Neural progenitor cell (in vitro differentiated cells): ENCODE measurements at regions not wholly inside any gene's neighbourhood (a gene's known extent, or its start where the extent isn't known, plus 50 kb on each side); places are given as distances from the start of the nearest gene placed in this dataset.
A peak's percentile ranks its signal among the peaks of the same experiment; 100 is the strongest.

Source experiments
- DNase-seq: peaks from one replicate; pipeline ENCODE4 v3.0.0-alpha.2; 2016; ENCODE audit warnings: low spot score
- H2AFZ ChIP-seq: fragments of 200-600 bp; sonication (generic); replicated peaks from 2 replicates; pipeline ENCODE4 v1.6.1; 2016; ENCODE audit warnings: antibody characterized with exemption
- H3F3A ChIP-seq: fragments of 200-600 bp; sonication (generic); 2 replicates; pipeline ENCODE4 v1.6.1; 2016; ENCODE audit warnings: antibody characterized with exemption, low read depth
- H3K27ac ChIP-seq: fragments of 200-600 bp; sonication (generic); 2 replicates; pipeline ENCODE4 v1.5.1; 2016; ENCODE audit warnings: mild to moderate bottlenecking
- H3K27me3 ChIP-seq: fragments of 200-600 bp; sonication (generic); 2 replicates; pipeline ENCODE4 v1.6.1; 2016; ENCODE audit warnings: mild to moderate bottlenecking, moderate library complexity
- H3K36me3 ChIP-seq: fragments of 200-600 bp; sonication (generic); 2 replicates; pipeline ENCODE4 v1.5.1; 2016
- H3K4me1 ChIP-seq: fragments of 200-600 bp; sonication (generic); 2 replicates; pipeline ENCODE4 v1.6.1; 2016; ENCODE audit warnings: mixed run types
- H3K4me2 ChIP-seq: fragments of 200-600 bp; sonication (generic); 2 replicates; pipeline ENCODE4 v1.6.1; 2016
- H3K4me3 ChIP-seq: fragments of 200-600 bp; sonication (generic); 2 replicates; pipeline ENCODE4 v1.5.1; 2016
- H3K79me2 ChIP-seq: fragments of 200-600 bp; sonication (generic); 2 replicates; pipeline ENCODE4 v1.6.1; 2016; ENCODE audit warnings: low read depth
- H3K9ac ChIP-seq: fragments of 200-600 bp; sonication (generic); 2 replicates; pipeline ENCODE4 v1.6.1; 2016
- H3K9me3 ChIP-seq: fragments of 200-600 bp; sonication (generic); 2 replicates; pipeline ENCODE4 v1.5.1; 2016; ENCODE audit warnings: low read depth
- H4K20me1 ChIP-seq: fragments of 200-600 bp; sonication (generic); 2 replicates; pipeline ENCODE4 v1.6.1; 2016; ENCODE audit warnings: low read depth
- H3K27ac Mint-ChIP-seq: 3 replicates; pipeline ENCODE4 v1.8.0; 2021; ENCODE audit warnings: mixed read lengths
- H3K27me3 Mint-ChIP-seq: 2 replicates; pipeline ENCODE4 v1.8.0; 2022; ENCODE audit warnings: low read depth, mild to moderate bottlenecking, inconsistent platforms, moderate library complexity, mixed read lengths; ENCODE audit not compliant: insufficient read depth
- H3K36me3 Mint-ChIP-seq: 3 replicates; pipeline ENCODE4 v1.8.0; 2021; ENCODE audit warnings: mixed read lengths
- H3K4me1 Mint-ChIP-seq: 3 replicates; pipeline ENCODE4 v1.8.0; 2021; ENCODE audit warnings: mixed read lengths
- H3K4me3 Mint-ChIP-seq: 3 replicates; pipeline ENCODE4 v1.8.0; 2021; ENCODE audit warnings: mild to moderate bottlenecking, moderate library complexity, mixed read lengths
- H3K9me3 Mint-ChIP-seq: 3 replicates; pipeline ENCODE4 v1.8.0; 2020; ENCODE audit warnings: mixed read lengths
- EZH2 ChIP-seq: fragments of 200-600 bp; sonication (generic); IDR thresholded peaks from 2 replicates; pipeline ENCODE4 v1.6.1; 2017; ENCODE audit warnings: antibody characterized with exemption, mild to moderate bottlenecking, moderate library complexity
- EZH2phosphoT487 ChIP-seq: fragments of 200-600 bp; sonication (generic); IDR thresholded peaks from 2 replicates; pipeline ENCODE4 v1.6.1; 2017; ENCODE audit warnings: antibody characterized with exemption
- TF ChIP-seq, protein P1 (sequence below): fragments of 200-600 bp; sonication (generic); IDR thresholded peaks from 2 replicates; pipeline ENCODE4 v1.5.1; 2017; ENCODE audit warnings: antibody characterized with exemption, mild to moderate bottlenecking

DNA sequence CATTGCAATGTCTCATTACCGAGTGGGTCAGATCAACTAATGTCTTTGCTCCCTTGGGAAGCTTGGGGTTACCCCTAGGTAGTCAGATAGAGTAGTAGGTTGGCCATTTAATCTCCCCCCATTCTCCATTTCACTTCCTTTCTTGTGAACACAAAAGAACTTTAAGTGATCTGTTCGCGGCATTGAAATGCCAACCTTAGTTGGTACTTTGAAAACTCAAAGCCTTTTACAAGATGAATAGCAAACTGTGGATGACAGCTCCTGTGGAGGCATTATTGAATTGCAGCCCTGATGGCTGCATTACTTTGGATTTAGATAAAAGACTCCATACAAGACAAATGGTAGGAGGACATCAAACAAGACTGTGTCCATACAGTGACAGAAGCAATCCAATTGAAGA is 469.1 kb downstream of the GBA3 start:
- no peaks in the 10 kb centered on the region for H3K9me3 ChIP-seq
- Mint-ChIP-seq H3K4me1 (peaks cover 55% of the 10 kb centered on the region), H3K27ac (peak overlapping the region; percentile 31), H3K9me3 (peaks cover 14% of the 10 kb centered on the region), H3K4me3 (peak overlapping the region; percentile 60), H3K27me3 (peaks cover 6% of the 10 kb centered on the region), H3K36me3 (peaks cover 2% of the 10 kb centered on the region)
- peak; percentile 85 for DNase-seq
- no peak overlapping the region for H2AFZ ChIP-seq
- peaks cover 26% of the 10 kb centered on the region for H3F3A ChIP-seq
- no peak overlapping the region for H3K9ac ChIP-seq
- H3K4me1 ChIP-seq = peaks cover 37% of the 10 kb centered on the region
- H3K4me2 ChIP-seq = peak overlapping the region; percentile 77
- no peaks in the 10 kb centered on the region for H3K79me2 ChIP-seq
- peaks cover 36% of the 10 kb centered on the region for H3K27me3 ChIP-seq
- no peak overlapping the region for H3K27ac ChIP-seq
- H3K4me3 ChIP-seq = peak overlapping the region; percentile 23
- TF ChIP-seq, protein P1, sequence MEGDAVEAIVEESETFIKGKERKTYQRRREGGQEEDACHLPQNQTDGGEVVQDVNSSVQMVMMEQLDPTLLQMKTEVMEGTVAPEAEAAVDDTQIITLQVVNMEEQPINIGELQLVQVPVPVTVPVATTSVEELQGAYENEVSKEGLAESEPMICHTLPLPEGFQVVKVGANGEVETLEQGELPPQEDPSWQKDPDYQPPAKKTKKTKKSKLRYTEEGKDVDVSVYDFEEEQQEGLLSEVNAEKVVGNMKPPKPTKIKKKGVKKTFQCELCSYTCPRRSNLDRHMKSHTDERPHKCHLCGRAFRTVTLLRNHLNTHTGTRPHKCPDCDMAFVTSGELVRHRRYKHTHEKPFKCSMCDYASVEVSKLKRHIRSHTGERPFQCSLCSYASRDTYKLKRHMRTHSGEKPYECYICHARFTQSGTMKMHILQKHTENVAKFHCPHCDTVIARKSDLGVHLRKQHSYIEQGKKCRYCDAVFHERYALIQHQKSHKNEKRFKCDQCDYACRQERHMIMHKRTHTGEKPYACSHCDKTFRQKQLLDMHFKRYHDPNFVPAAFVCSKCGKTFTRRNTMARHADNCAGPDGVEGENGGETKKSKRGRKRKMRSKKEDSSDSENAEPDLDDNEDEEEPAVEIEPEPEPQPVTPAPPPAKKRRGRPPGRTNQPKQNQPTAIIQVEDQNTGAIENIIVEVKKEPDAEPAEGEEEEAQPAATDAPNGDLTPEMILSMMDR = no peak
- TF ChIP-seq EZH2phosphoT487 = peak; percentile 99
- H4K20me1 ChIP-seq = peaks cover 15% of the 10 kb centered on the region
- no peaks in the 10 kb centered on the region for H3K36me3 ChIP-seq

DNA sequence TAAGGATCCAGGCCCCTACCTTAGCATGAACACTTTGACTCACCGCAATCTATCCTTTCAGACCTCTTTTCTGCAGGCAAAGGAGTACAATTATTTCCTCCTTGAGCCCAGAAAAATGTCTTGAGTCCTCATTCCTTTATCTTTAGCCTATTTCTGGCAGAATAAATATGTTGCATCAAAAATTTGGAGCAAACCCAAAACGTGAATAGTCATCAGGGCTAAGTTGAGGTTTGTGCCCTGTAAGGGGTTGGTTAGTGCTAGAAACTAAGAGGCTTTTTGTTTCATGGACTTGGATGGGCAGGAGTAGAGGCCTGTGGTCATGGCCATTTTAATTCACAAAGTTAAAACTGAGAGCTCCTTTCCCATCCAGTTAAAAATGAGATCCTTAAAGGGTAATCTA is 460.3 kb downstream of the GBA3 start:
- no peaks in the 10 kb centered on the region for H4K20me1 ChIP-seq
- peaks cover 6% of the 10 kb centered on the region for H3K4me1 Mint-ChIP-seq

DNA sequence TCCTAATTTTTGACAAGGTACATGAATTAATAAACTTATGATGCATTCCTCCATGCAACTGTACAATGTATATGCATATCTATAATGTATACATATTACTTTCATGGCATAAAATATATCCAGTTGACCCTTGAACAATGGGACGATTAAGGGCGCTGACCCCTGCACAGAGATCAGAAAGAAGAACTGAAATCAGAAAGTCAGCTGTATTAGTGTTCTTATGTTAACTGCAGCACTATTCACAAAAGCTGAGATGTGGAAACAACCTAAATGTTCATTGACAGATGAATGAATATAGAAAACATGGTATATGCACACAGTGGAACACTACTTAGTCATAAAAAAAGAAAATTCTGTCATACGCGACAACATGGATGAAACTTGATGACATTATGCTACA is 457.1 kb downstream of the GBA3 start:
- H2AFZ ChIP-seq = no peak overlapping the region
- TF ChIP-seq EZH2phosphoT487 = no peak
- TF ChIP-seq, protein P1 = no peak
- TF ChIP-seq EZH2 = no peak
- H3K36me3 ChIP-seq = no peaks in the 10 kb centered on the region
- H3K4me3 ChIP-seq = no peak overlapping the region
- no peak for DNase-seq
- Mint-ChIP-seq H3K4me1 (peaks cover 6% of the 10 kb centered on the region), H3K36me3 (no peaks in the 10 kb centered on the region), H3K27ac (no peak overlapping the region), H3K4me3 (no peak overlapping the region), H3K9me3 (peaks cover 11% of the 10 kb centered on the region), H3K27me3 (peaks cover 8% of the 10 kb centered on the region)
- no peaks in the 10 kb centered on the region for H3K79me2 ChIP-seq
- H3K27me3 ChIP-seq = no peaks in the 10 kb centered on the region
- H3K27ac ChIP-seq = no peak overlapping the region
- no peaks in the 10 kb centered on the region for H3F3A ChIP-seq
- no peaks in the 10 kb centered on the region for H4K20me1 ChIP-seq
- H3K9me3 ChIP-seq = no peaks in the 10 kb centered on the region
- no peaks in the 10 kb centered on the region for H3K4me1 ChIP-seq
- no peak overlapping the region for H3K9ac ChIP-seq
- H3K4me2 ChIP-seq = no peak overlapping the region

More for the DNA sequence above, 460.3 kb downstream of the GBA3 start:
- no peak overlapping the region for H2AFZ ChIP-seq
- TF ChIP-seq, protein P1 = no peak
- TF ChIP-seq EZH2phosphoT487 (no peak), EZH2 (no peak)
- H3K4me2 ChIP-seq = no peak overlapping the region
- H3K27me3 Mint-ChIP-seq = peaks cover 10% of the 10 kb centered on the region
- H3K27ac Mint-ChIP-seq = no peak overlapping the region
- H3K27me3 ChIP-seq = no peaks in the 10 kb centered on the region
- no peak overlapping the region for H3K9ac ChIP-seq
- peaks cover 4% of the 10 kb centered on the region for H3K36me3 Mint-ChIP-seq
- H3K9me3 Mint-ChIP-seq = peaks cover 20% of the 10 kb centered on the region
- H3K4me3 ChIP-seq = no peak overlapping the region
- no peaks in the 10 kb centered on the region for H3F3A ChIP-seq
- no peak overlapping the region for H3K27ac ChIP-seq
- H3K4me3 Mint-ChIP-seq = no peak overlapping the region
- H3K36me3 ChIP-seq = no peaks in the 10 kb centered on the region
- no peaks in the 10 kb centered on the region for H3K9me3 ChIP-seq
- no peaks in the 10 kb centered on the region for H3K79me2 ChIP-seq
- peaks cover 5% of the 10 kb centered on the region for H3K4me1 ChIP-seq
- DNase-seq = no peak
